ENCODE measurements at regions not wholly inside any gene's neighbourhood (a gene's known extent, or its start where the extent isn't known, plus 50 kb on each side); places are given as distances from the start of the nearest gene placed in this dataset.

GRCh38 chr3:70899816-70900215, 587.4 kb upstream of the MDFIC2 start:
- DNase-seq (ENCODE audit: low read depth in 3 of 3), result no peak

DNA sequence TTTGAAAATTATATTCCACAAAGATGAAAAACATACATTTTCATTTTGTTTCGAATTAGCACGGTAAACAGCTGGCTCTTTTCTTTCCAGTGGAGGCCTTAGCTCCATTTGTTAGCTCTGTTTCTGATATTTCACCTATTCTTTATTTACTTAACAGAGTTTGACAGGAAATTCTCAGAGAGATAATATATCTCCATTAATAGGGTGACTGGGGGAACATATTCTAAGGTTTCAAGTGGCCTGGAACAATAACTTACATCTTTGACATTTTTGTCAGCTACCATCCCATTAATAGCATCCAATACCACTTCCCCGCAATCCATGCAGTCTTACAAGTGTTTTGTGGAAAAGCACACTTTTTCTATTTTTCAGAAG, 577.6 kb upstream of the MDFIC2 start:
- DNase-seq (ENCODE audit: low read depth in 3 of 3), result no peak

- no peak for DNase-seq (ENCODE audit: low read depth in 3 of 3)
Observed at GRCh38 chr3:70889162-70890019, 577.0 kb upstream of the MDFIC2 start.

DNA sequence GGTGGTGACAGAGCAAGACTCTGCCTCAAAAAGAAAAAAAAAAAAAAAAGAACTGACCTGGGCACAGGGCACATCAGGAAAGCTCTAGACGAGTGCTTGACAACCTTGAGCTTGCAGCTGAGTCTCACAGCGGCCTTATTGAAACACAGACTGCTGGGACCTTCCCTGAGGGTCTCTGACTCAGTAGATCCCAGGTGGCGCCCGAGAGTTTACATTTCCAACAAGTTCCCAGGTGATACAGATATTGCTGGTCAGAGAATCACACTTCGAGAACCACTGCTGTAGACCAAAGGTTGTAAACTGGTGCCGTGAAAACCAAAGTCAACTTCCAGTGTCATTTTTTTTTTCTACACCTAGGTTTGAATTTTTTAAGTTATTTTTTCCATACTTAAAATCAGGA, 573.2 kb upstream of the MDFIC2 start:
- no peak for DNase-seq (ENCODE audit: low read depth in 3 of 3)

- no peak for DNase-seq (ENCODE audit: low read depth in 3 of 3)
Observed at GRCh38 chr3:70882104-70882503, 569.7 kb upstream of the MDFIC2 start.

- no peak for DNase-seq (ENCODE audit: low read depth in 3 of 3)
Observed at GRCh38 chr3:70880421-70880820, 568.0 kb upstream of the MDFIC2 start.

DNA sequence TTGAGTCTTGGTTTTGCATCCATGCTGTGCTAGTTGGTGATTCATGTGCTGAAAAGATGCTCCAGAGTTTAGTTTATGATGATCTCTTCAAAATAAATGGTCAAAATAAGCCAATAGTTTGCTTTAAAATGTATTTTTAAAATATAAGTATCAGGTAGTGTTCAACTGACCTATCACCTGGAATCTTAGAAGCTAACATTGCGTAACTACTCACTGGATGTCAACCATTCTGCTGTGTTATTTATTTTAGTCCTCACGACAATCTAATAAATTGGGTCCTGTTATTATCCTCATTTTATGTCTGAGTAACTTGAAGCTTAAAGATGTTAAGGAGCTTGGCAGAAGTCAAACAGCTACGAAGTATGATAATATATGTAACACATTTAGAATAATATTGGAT, 563.7 kb upstream of the MDFIC2 start:
- DNase-seq (ENCODE audit: low read depth in 3 of 3), result no peak

DNA sequence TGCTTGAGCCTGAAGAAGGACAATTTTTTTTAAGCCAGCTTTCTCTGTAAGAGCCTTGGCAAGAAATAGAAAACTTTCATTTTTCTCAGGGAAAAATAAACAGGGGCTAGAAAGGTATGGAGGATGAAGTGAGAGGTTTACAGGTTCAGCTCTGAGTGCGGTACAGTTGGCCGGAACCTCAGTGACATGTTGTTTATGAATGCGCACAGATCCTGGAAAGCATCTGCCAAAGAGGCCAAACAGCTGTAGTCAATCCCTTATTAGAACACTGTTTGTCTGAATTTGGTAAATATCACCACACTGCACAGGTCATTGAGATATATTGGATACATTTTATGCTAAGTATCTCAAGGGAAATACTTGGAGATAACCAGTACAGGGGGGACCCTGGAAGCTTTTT, 561.8 kb upstream of the MDFIC2 start:
- DNase-seq (ENCODE audit: low read depth in 3 of 3), result no peak

DNA sequence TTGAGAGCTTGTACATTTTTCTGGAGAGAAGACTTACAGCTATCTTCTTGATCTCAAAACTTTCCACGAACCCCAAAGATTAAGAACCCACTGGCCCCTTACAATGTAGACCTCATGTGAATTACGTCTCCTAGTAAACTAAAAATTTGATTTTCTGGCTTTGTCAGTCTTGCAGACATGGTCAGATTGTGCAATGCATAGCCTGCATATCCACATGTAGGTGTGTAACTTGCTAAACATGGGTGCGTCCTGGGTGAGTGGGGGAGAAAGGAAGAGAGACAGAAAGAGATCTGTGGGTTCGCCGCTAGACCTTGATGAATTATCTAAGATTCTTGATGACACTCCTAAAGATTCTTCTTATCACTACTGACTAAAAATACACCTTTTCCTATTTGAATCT, 561.2 kb upstream of the MDFIC2 start:
- DNase-seq (ENCODE audit: low read depth in 3 of 3), result no peak

DNA sequence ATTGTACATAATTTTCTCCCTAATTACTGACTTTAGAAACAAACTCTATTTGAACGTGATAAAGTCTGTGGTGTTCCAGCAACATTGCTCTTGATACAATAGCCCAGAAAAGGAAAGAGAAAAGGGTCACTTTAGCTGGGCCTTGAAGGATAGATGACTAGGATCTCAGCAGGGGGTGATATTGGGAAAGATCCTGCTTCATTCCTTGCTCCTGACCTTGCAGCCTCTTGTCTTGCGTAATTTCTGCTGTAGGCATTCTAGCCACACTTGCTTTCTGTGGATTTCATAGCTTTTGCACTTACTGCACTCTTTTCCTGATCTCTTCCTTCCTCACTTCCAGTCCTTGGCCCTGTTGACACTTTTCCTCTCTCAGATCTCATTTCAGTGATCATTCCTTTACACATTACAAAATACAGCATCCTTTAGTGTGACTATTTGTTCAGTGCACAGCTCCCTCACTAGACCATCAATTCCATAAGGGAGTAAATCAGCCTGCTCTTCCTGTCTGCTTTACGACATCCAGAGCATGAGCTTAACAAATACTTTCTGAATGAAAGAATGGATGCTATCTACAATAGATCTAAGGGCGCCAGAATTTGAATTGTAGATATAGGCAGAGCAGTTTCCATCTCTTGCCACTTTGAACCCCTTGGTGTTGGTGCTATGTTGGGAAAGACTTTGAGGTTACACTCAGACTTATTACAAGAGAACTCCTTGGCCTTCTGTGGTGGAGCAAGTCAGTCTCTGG, 559.6 kb upstream of the MDFIC2 start:
- DNase-seq (ENCODE audit: low read depth in 3 of 3), result no peak

GRCh38 chr3:70870576-70870975, 558.1 kb upstream of the MDFIC2 start:
- DNase-seq (ENCODE audit: low read depth in 3 of 3), result no peak

DNA sequence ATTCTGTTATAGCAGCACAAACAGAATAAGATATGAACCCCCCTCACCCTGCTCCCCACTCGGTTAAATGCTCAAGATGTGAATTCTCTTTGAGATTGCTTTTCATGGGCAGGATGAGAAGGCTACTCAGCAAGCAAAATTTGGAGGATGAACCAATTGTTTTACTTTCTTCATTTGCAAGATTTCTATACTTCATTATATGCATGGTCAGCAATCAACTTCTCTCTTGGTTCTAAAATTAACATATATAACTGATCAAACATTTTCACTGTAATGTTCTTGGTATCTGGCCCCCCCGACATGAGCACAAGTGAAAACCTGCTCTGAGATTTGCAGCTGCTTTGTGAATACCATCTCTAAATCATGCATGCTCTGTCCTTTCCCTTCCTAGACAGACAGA, 556.1 kb upstream of the MDFIC2 start:
- DNase-seq (ENCODE audit: low read depth in 3 of 3), result no peak

- no peak for DNase-seq (ENCODE audit: low read depth in 3 of 3)
Observed at GRCh38 chr3:70863049-70863448, 550.6 kb upstream of the MDFIC2 start.

GRCh38 chr3:70861855-70862254, 549.4 kb upstream of the MDFIC2 start:
- DNase-seq (ENCODE audit: low read depth in 3 of 3), result no peak

- DNase-seq (ENCODE audit: low read depth in 3 of 3), result no peak
Observed at GRCh38 chr3:70861234-70861633, 548.8 kb upstream of the MDFIC2 start.

- DNase-seq (ENCODE audit: low read depth in 3 of 3), result no peak
Observed at GRCh38 chr3:70857916-70858315, 545.5 kb upstream of the MDFIC2 start.

DNA sequence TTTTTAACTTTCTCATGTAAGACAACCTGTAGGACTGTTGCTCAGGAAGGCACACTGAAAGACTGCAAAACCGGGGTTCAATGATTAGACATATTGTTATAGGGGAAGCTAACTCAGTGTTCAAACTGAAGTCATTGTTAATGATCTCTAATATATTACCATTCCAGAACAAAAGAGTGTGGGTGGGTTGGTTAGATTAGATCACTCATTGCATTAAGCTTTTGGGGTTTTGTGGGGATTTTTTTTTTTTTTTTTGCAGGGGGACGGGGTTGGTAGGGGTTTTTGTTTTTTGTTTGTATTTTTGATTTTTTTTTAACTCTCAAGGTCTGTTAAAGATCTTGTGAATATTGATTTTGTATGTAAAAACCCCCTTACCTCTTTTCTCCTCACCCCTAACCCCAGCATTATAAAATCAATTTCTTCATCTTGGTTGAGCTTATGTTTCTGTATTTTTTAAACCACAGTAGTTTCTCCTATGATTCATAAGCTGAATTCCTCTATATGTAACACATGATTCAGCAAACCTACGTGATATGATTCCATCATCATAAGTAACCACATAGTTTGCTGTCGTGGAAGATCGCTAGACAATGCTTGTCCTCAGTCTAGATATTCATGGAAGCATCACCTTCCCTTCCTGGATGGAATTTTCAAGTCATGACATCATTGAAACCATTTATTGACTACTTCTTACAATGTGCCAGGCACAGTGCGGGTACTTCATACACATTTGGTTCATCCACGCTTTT, 544.1 kb upstream of the MDFIC2 start:
- DNase-seq (ENCODE audit: low read depth in 3 of 3), result no peak

GRCh38 chr3:70855149-70855548, 542.7 kb upstream of the MDFIC2 start:
- no peak for DNase-seq (ENCODE audit: low read depth in 3 of 3)

DNA sequence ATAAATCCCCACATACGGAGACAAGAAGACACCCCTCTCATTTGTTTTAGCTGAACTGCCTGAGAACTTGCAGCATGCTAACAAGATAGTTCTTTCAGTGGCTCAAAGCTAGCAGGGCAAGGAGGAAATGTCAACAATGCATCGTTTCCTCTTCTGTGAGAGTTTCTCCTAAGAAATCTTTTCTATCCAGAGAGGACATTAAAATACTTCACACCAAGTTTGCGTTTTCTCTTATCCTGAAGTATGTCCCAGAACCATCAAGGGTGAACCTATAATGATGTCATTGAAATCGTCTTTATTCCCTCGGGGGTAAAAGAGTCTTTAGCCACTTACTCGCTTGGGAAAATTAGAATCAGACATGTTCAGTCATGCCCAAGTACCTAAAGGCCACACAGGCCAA, 541.7 kb upstream of the MDFIC2 start:
- DNase-seq (ENCODE audit: low read depth in 3 of 3), result no peak

DNA sequence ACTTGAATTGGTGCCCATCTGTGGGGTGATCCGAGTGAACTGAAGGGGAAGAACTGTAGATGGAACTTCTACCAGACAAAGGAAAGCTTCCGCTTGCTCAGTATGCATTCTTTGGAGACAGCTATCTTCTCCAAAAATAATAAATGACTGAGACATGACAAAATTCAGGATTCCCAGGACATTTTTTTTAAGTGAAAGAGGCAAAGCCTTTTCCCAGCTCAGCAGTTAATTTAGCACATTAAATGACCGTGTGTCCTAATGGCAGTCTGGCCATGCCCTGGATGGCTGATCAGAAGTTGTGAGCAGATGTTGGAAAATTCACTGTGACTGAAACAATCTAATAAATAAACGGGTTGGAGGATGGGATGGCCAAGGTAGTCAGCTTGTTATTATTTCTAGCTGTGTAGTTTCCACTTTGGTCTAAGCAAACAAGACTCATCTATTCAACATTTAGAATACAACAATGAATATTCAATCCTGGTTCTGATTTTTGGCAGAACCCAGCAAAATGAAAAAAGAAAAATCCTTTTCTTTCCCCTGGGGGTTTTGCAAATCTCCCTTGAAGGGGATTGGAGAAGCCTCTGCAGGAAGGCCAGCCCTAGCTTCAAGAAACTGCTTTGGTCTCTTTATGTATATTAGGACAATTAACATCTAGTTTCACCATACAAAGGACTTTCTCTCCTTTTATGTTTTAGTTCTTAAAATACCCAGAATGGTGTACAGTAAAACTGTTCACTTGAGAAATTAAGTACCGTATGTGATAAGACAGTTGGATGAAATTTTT, 540.9 kb upstream of the MDFIC2 start:
- DNase-seq (ENCODE audit: low read depth in 3 of 3), result no peak

GRCh38 chr3:70849911-70850699, 537.7 kb upstream of the MDFIC2 start:
- no peak for DNase-seq (ENCODE audit: low read depth in 3 of 3)

Data from stimulated activated CD4-positive, alpha-beta T cell treated with anti-CD3 and anti-CD28 coated beads, TNF-alpha, amount 100 ng/mL, for 48 hours (primary cell).